DMS114 treated with DMSO at 0.1 percent for 48 hours (cell line): ENCODE measurements at regions not wholly inside any gene's neighbourhood (a gene's known extent, or its start where the extent isn't known, plus 50 kb on each side); places are given as distances from the start of the nearest gene placed in this dataset.

ENCODE experiments used
- DNase-seq: peaks from one replicate; lab custom pipeline; 2025; ENCODE audit not compliant: unreplicated experiment; lab: John Stamatoyannopoulos, UW

GRCh38 chr1:181423301-181423918 lies 59.9 kb upstream of the CACNA1E start:
- peak; percentile 6 for DNase-seq

GRCh38 chr1:181424786-181425403 lies 58.4 kb upstream of the CACNA1E start:
- peak; percentile 83 for DNase-seq

DNA sequence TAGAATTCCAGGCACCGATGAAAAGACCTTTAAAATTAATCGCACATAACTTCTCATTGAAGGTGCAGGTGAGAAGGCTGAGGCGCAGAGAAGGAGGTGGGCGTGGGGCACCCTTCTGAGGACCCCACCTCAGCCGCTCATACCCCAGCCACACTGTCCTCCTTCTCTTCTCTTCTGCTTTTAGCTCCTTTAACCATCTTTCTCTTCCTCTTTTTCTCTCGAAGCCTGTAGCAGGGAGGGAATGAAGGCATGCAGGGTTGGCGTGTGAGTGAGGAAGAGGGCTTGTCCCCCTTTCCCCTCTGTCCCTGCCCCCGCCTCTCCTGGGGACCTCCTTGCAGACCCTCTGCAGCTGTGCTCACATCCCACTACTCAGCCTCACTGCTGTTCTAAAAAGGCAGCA lies 57.8 kb upstream of the CACNA1E start:
- DNase-seq, result no peak

DNA sequence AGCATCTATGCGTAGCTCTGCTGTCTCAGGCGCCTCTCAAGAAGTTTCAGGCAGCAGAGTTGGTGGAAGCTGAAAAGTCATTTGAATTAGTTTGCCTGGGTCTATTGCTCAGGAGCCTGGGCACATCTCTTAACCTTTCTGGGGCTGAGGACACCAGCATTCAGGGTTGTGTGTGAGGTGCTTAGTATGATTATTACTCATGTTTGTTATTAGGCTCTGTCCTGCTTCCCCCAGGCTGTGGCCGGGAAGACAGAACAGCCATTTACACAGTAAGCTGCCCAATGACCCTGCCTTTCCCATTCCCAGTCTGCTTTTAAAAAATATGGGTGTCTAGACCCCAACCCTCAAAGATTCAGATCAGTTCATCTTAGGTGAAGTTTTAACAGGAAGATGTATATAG lies 53.9 kb upstream of the CACNA1E start:
- no peak for DNase-seq

- DNase-seq, result no peak
These were observed 53.1 kb upstream of the CACNA1E start for GRCh38 chr1:181430015-181430885.
